ENCODE measurements at regions not wholly inside any gene's neighbourhood (a gene's known extent, or its start where the extent isn't known, plus 50 kb on each side); places are given as distances from the start of the nearest gene placed in this dataset.

DNA sequence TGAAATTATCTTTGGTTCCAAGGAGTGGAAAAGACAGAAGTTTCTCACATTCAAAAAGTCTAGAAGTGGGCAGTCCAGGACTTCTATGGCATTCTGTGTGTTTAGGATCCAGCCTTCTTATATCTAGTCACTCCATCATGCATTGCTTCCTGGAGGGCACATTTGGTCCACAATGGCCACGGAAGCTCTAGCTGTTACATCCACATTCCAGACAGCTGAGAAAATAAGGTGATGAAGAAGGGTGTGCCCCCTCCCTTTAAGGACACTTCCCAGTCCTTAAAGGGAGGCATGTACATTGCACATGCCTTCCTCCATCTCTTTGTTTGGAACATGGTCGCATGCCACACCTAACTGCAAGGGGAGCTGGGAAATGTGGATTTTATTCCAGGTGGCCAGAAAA lies 59.9 kb upstream of the BZW1 start (continued):
- TF ChIP-seq, protein P1, sequence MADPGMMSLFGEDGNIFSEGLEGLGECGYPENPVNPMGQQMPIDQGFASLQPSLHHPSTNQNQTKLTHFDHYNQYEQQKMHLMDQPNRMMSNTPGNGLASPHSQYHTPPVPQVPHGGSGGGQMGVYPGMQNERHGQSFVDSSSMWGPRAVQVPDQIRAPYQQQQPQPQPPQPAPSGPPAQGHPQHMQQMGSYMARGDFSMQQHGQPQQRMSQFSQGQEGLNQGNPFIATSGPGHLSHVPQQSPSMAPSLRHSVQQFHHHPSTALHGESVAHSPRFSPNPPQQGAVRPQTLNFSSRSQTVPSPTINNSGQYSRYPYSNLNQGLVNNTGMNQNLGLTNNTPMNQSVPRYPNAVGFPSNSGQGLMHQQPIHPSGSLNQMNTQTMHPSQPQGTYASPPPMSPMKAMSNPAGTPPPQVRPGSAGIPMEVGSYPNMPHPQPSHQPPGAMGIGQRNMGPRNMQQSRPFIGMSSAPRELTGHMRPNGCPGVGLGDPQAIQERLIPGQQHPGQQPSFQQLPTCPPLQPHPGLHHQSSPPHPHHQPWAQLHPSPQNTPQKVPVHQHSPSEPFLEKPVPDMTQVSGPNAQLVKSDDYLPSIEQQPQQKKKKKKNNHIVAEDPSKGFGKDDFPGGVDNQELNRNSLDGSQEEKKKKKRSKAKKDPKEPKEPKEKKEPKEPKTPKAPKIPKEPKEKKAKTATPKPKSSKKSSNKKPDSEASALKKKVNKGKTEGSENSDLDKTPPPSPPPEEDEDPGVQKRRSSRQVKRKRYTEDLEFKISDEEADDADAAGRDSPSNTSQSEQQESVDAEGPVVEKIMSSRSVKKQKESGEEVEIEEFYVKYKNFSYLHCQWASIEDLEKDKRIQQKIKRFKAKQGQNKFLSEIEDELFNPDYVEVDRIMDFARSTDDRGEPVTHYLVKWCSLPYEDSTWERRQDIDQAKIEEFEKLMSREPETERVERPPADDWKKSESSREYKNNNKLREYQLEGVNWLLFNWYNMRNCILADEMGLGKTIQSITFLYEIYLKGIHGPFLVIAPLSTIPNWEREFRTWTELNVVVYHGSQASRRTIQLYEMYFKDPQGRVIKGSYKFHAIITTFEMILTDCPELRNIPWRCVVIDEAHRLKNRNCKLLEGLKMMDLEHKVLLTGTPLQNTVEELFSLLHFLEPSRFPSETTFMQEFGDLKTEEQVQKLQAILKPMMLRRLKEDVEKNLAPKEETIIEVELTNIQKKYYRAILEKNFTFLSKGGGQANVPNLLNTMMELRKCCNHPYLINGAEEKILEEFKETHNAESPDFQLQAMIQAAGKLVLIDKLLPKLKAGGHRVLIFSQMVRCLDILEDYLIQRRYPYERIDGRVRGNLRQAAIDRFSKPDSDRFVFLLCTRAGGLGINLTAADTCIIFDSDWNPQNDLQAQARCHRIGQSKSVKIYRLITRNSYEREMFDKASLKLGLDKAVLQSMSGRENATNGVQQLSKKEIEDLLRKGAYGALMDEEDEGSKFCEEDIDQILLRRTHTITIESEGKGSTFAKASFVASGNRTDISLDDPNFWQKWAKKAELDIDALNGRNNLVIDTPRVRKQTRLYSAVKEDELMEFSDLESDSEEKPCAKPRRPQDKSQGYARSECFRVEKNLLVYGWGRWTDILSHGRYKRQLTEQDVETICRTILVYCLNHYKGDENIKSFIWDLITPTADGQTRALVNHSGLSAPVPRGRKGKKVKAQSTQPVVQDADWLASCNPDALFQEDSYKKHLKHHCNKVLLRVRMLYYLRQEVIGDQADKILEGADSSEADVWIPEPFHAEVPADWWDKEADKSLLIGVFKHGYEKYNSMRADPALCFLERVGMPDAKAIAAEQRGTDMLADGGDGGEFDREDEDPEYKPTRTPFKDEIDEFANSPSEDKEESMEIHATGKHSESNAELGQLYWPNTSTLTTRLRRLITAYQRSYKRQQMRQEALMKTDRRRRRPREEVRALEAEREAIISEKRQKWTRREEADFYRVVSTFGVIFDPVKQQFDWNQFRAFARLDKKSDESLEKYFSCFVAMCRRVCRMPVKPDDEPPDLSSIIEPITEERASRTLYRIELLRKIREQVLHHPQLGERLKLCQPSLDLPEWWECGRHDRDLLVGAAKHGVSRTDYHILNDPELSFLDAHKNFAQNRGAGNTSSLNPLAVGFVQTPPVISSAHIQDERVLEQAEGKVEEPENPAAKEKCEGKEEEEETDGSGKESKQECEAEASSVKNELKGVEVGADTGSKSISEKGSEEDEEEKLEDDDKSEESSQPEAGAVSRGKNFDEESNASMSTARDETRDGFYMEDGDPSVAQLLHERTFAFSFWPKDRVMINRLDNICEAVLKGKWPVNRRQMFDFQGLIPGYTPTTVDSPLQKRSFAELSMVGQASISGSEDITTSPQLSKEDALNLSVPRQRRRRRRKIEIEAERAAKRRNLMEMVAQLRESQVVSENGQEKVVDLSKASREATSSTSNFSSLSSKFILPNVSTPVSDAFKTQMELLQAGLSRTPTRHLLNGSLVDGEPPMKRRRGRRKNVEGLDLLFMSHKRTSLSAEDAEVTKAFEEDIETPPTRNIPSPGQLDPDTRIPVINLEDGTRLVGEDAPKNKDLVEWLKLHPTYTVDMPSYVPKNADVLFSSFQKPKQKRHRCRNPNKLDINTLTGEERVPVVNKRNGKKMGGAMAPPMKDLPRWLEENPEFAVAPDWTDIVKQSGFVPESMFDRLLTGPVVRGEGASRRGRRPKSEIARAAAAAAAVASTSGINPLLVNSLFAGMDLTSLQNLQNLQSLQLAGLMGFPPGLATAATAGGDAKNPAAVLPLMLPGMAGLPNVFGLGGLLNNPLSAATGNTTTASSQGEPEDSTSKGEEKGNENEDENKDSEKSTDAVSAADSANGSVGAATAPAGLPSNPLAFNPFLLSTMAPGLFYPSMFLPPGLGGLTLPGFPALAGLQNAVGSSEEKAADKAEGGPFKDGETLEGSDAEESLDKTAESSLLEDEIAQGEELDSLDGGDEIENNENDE (IDR thresholded peaks at IDR 0.05; ENCODE audit: insufficient replicate concordance, low read length), result no peak
- TF ChIP-seq, protein P2, sequence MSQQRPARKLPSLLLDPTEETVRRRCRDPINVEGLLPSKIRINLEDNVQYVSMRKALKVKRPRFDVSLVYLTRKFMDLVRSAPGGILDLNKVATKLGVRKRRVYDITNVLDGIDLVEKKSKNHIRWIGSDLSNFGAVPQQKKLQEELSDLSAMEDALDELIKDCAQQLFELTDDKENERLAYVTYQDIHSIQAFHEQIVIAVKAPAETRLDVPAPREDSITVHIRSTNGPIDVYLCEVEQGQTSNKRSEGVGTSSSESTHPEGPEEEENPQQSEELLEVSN (IDR thresholded peaks at IDR 0.05), result no peak
- no peak for TF ChIP-seq CHD2 (IDR thresholded peaks at IDR 0.05; ENCODE audit: low read length)
- TF ChIP-seq, protein P3, sequence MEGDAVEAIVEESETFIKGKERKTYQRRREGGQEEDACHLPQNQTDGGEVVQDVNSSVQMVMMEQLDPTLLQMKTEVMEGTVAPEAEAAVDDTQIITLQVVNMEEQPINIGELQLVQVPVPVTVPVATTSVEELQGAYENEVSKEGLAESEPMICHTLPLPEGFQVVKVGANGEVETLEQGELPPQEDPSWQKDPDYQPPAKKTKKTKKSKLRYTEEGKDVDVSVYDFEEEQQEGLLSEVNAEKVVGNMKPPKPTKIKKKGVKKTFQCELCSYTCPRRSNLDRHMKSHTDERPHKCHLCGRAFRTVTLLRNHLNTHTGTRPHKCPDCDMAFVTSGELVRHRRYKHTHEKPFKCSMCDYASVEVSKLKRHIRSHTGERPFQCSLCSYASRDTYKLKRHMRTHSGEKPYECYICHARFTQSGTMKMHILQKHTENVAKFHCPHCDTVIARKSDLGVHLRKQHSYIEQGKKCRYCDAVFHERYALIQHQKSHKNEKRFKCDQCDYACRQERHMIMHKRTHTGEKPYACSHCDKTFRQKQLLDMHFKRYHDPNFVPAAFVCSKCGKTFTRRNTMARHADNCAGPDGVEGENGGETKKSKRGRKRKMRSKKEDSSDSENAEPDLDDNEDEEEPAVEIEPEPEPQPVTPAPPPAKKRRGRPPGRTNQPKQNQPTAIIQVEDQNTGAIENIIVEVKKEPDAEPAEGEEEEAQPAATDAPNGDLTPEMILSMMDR (IDR thresholded peaks at IDR 0.05; ENCODE audit: control extremely low read depth in 1 of 3, insufficient read depth in 1 of 3, low read depth in 1 of 3, low read length in 3 of 3), result no peak
